Colonic mucosa (tissue), 4 donors: ENCODE measurements at regions not wholly inside any gene's neighbourhood (a gene's known extent, or its start where the extent isn't known, plus 50 kb on each side); places are given as distances from the start of the nearest gene placed in this dataset.
"Not testable (repeated sequence)": the region's sequence is repeated elsewhere in the genome, so short reads cannot be mapped to it uniquely, and the experiment has no call there.

ENCODE experiments used
- DNase-seq: peaks from one replicate; pipeline ENCODE4 v3.0.0-alpha.2; 2020
- H3K27ac ChIP-seq: fragments of 200-600 bp; one replicate; pipeline ENCODE4 v1.8.0; 2021
- H3K27me3 ChIP-seq: fragments of 200-600 bp; one replicate; pipeline ENCODE4 v1.8.0; 2021
- H3K36me3 ChIP-seq: fragments of 200-600 bp; one replicate; pipeline ENCODE4 v1.8.0; 2021
- H3K4me1 ChIP-seq: fragments of 200-600 bp; one replicate; pipeline ENCODE4 v1.8.0; 2021; ENCODE audit warnings: mild to moderate bottlenecking
- H3K4me3 ChIP-seq: fragments of 200-600 bp; one replicate; pipeline ENCODE4 v1.8.0; 2021
- H3K9ac ChIP-seq, 2 donors: one replicate each; pipeline ENCODE4 v1.7.0; 2013; ENCODE audit warnings: control low read depth in 2 of 2, low read depth in 2 of 2, low read length in 2 of 2
- H3K9me3 ChIP-seq: fragments of 200-600 bp; one replicate; pipeline ENCODE4 v1.8.0; 2021
- intact Hi-C: fragments of 100-400 bp; cut with DNase I; formaldehyde crosslinking; loops from one replicate; pipeline ENCODE4 v1.14.1; 2022
- TF ChIP-seq, protein P1 (sequence below): fragments of 200-600 bp; IDR thresholded peaks from one replicate; pipeline ENCODE4 v1.8.0; 2022; ENCODE audit warnings: antibody characterized with exemption, mild to moderate bottlenecking
- donor health status: healthy.
- donor health status: DM: no; HTN: no; CAD: no.
- donor health status: DM: no; HTN: no; CAD: no.

GRCh38 chr14:106120101-106120500 is 593.7 kb downstream of the TMEM121 start:
- H3K4me3 ChIP-seq: no peak overlapping the region
- TF ChIP-seq, protein P1, sequence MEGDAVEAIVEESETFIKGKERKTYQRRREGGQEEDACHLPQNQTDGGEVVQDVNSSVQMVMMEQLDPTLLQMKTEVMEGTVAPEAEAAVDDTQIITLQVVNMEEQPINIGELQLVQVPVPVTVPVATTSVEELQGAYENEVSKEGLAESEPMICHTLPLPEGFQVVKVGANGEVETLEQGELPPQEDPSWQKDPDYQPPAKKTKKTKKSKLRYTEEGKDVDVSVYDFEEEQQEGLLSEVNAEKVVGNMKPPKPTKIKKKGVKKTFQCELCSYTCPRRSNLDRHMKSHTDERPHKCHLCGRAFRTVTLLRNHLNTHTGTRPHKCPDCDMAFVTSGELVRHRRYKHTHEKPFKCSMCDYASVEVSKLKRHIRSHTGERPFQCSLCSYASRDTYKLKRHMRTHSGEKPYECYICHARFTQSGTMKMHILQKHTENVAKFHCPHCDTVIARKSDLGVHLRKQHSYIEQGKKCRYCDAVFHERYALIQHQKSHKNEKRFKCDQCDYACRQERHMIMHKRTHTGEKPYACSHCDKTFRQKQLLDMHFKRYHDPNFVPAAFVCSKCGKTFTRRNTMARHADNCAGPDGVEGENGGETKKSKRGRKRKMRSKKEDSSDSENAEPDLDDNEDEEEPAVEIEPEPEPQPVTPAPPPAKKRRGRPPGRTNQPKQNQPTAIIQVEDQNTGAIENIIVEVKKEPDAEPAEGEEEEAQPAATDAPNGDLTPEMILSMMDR: no peak
- no peaks in the 10 kb centered on the region for H3K9me3 ChIP-seq
- no peak for DNase-seq
- H3K4me1 ChIP-seq: no peaks in the 10 kb centered on the region
- no peaks in the 10 kb centered on the region for H3K27me3 ChIP-seq
- H3K27ac ChIP-seq: no peak overlapping the region
- intact Hi-C loops: no loop called here
- H3K36me3 ChIP-seq: no peaks in the 10 kb centered on the region
- H3K9ac ChIP-seq: no peak overlapping the region

DNA sequence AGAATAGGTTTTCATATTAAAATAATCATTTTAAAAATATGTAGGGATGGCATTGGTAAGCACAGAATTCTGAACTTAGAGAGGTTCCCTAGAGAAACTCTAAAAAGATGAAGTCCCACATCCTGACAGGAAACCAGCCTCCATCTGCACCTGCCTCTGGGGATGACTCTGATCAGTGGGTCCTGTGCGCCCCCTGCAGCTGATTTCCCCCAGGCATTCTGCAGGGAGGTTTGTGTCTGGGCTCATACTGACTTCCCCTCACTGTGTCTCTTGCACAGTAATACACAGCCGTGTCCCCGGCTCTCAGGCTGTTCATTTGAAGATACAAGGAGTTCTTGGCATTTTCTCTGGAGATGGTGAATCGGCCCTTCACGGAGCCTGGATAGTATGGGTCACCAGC is 602.9 kb downstream of the TMEM121 start:
- H3K4me1 ChIP-seq: no peaks in the 10 kb centered on the region
- TF ChIP-seq, protein P1: no peak
- H3K9me3 ChIP-seq: no peaks in the 10 kb centered on the region
- H3K27me3 ChIP-seq: no peaks in the 10 kb centered on the region
- no peaks in the 10 kb centered on the region for H3K36me3 ChIP-seq
- no peak overlapping the region for H3K27ac ChIP-seq
- no peak overlapping the region for H3K9ac ChIP-seq
- H3K4me3 ChIP-seq: no peak overlapping the region
- no peak for DNase-seq
- intact Hi-C loops: no loop called here

DNA sequence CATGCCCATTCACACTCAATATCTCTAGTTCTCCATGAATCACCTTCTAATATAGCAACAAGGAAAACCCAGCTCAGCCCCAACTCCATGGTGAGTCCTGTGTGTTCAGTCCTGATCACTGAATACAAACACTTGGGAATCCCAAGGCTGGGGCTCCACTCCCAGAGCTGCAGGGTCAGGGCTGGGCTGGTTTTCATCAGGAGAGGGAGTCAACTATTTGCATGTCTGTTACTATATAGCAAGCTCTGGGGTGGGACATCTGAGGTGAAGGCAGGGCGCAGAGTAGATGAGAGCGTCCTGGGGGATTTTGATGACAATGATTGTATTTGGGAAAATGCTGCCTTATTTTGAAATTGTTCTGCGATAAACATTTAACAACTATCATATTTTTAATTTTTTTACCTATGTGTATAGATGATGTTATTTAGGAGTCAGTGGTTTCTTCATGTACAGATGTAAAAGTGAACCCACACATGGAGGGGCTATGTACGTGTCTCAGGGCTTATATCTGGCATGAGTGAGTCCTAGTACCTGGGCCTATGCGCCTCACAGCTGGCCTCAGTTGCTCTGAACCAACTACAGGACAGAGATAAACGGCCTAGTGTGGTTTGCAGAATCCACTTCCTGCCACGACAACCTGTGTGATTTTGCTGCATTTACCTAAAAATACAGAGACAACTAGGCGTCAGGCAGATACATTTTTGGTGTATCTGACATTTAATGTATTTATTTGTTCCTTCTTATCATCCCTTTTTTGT is 603.7 kb downstream of the TMEM121 start:
- H3K27me3 ChIP-seq, H3K9me3 ChIP-seq, H3K9ac ChIP-seq, H3K4me3 ChIP-seq, H3K27ac ChIP-seq, H3K4me1 ChIP-seq, DNase-seq, H3K36me3 ChIP-seq, intact Hi-C loops: not testable (repeated sequence)

DNA sequence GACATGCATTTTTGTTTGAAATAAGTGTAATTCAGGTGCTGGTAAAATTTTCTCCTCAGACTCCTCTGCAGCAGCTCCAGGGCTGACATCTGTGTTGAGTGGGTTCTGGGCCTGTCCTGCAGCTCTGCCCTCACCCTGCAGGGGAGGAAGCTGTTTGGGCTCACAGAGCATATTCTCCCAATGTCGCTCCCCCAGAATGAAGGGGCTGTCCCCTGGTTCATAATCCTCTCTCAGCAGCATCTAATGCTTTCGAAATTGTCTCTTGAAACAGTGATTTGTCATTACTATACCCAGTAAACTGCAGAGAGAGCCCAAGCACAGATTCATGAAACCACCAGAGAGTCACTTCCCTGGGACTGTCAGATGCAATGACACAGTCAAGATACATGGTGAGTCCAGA is 606.7 kb downstream of the TMEM121 start:
- H3K9ac ChIP-seq, H3K4me3 ChIP-seq, intact Hi-C loops, DNase-seq, H3K27me3 ChIP-seq, H3K9me3 ChIP-seq, H3K27ac ChIP-seq, H3K4me1 ChIP-seq, H3K36me3 ChIP-seq: not testable (repeated sequence)

DNA sequence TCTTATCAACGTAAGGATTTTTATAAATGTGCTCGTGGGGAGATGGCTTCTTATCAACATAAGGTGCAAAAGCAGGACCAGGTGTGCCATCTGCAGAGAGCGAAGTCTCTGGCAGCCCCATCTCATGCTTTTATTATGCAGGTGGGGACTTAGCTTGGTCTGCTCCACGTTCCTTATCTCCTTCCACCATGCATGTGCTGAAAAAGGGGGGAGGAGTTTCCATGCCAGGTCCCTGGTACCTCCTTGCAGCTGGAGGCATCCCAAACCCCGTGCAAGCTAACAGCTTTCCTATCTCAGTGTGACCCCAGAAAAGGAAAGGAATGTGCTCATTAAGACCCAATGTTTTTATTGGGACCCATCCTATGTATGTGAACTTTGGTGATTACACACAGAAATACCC is 608.5 kb downstream of the TMEM121 start:
- intact Hi-C loops: no loop called here
- TF ChIP-seq, protein P1: no peak
- no peak for DNase-seq
- Histone ChIP-seq H3K9me3 (no peaks in the 10 kb centered on the region), H3K4me1 (no peaks in the 10 kb centered on the region), H3K9ac (no peak overlapping the region), H3K4me3 (no peak overlapping the region), H3K36me3 (no peaks in the 10 kb centered on the region), H3K27me3 (no peaks in the 10 kb centered on the region), H3K27ac (no peak overlapping the region)

DNA sequence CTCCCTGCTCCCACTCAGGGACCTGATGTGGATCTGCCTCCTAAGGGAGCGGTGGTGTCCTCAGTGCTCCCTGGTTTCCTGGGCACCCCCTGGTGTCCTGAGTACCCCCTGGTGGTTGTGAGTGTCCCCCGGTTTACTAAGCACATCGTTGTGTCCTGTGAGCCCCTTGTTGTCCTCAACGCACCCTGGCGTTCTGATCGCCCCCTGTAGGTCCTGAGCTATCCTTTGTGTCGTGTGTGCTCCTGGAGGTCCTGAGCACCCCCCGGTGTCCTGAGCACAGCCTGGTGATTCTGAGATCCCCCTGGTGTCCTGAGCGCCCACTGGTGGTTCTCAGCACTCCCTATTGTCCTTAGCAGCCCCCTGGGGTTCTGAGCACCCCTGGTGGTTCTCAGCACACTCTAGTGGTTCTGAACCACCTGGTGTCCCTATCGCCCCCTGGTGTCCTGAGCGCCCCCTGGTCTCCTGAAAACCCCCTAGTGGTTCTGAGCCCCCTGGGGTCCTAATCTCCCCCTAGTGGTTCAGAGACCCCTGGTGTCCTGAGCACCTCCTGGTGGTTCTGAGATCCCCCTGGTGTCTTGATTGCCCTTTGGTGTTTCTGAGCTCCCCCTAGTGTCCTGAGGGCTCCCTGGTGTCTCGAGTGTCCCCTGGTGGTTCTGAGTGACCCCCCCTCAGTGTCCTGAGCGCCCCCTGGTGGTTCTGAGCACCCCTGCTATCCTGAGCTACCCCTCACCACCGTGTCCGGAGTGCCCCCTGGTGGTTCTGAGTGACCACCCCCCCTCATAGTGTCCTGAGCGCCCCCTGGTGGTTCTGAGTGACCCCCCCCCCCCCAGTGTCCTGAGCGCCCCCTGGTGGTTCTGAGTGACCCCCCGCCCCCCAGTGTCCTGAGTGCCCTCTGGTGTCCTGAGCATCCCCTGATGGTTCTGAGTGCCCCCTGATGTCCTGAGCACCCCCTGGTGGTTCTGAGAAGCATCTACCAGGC is 615.1 kb downstream of the TMEM121 start:
- no peak for DNase-seq
- no peaks in the 10 kb centered on the region for H3K9me3 ChIP-seq
- H3K4me1 ChIP-seq: no peaks in the 10 kb centered on the region
- no peaks in the 10 kb centered on the region for H3K36me3 ChIP-seq
- H3K4me3 ChIP-seq: no peak overlapping the region
- no peak overlapping the region for H3K9ac ChIP-seq
- intact Hi-C loops: no loop called here
- no peaks in the 10 kb centered on the region for H3K27me3 ChIP-seq
- H3K27ac ChIP-seq: no peak overlapping the region
- TF ChIP-seq, protein P1: no peak

DNA sequence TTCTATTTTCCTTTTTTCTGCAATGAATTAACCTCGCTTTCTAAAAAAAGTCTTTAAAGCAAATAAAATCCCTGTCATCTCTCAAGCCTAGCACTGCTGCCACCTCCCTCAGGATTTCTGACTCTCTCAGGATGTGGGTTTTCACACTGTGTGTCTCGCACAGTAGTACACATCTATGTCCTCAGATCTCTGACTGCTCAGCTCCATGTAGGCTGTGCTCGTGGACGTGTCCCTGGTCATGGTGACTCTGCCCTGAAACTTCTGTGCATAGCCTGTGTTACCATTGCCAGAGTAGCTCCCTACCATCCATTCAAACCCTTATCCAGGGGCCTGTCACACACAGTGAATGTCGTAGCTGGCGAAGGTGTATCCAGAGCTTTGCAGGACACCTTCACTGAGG is 619.3 kb downstream of the TMEM121 start:
- H3K4me3 ChIP-seq, intact Hi-C loops, H3K36me3 ChIP-seq, H3K27me3 ChIP-seq, DNase-seq, H3K27ac ChIP-seq, H3K4me1 ChIP-seq, H3K9me3 ChIP-seq, H3K9ac ChIP-seq: not testable (repeated sequence)
